GM12878 (cell line): ENCODE measurements at regions not wholly inside any gene's neighbourhood (a gene's known extent, or its start where the extent isn't known, plus 50 kb on each side); places are given as distances from the start of the nearest gene placed in this dataset.

Experiments
- ATAC-seq: fragments of 200-7000 bp; cut with Tn5 transposase; 3 replicates; pipeline ENCODE4 v1.9.1; 2020; ENCODE audit warnings: mild to moderate bottlenecking, moderate library complexity
- BruUV-seq: library from RNA; stranded (reverse); fragments of 400-500 nt; replicated peaks from 2 replicates; lab custom pipeline; 2021; lab: Mats Ljungman, UMichigan
- CTCF ChIA-PET: fragments of 300-600 bp; sonication (Branson Sonifier 250); formaldehyde crosslinking; extraction: SDS; loops from one replicate; lab custom pipeline; 2021; ENCODE audit warnings: inconsistent platforms; lab: Yijun Ruan, JAX
- POLR2A ChIA-PET: fragments of 350-600 bp; formaldehyde crosslinking; extraction: SDS; loops from one replicate; lab custom pipeline; 2021; ENCODE audit warnings: inconsistent platforms; lab: Charles Lee
- RAD21 ChIA-PET: fragments of 300-600 bp; sonication (Branson Sonifier 250); formaldehyde crosslinking; loops from one replicate; lab custom pipeline; 2023; ENCODE audit warnings: antibody characterized with exemption; ENCODE audit not compliant: unreplicated experiment; lab: Charles Lee
- SMC1A ChIA-PET: fragments of 300-600 bp; sonication (Branson Sonifier 250); formaldehyde crosslinking; loops from one replicate; lab custom pipeline; 2023; ENCODE audit not compliant: unreplicated experiment, uncharacterized antibody; lab: Charles Lee
- DNase-seq: peaks from one replicate; pipeline ENCODE4 v3.0.0-alpha.2; 2011; ENCODE audit warnings: low read depth, low spot score
- FAIRE-seq: peaks from 3 replicates; lab custom pipeline; 2011; peaks lifted over from hg19 to GRCh38; lab: Jason Lieb, UNC
- H2AFZ ChIP-seq: 2 replicates; pipeline ENCODE4 v1.6.0; 2011; ENCODE audit warnings: low read depth, low read length, control low read depth; ENCODE audit not compliant: control insufficient read depth
- H3K27ac ChIP-seq: 2 replicates; pipeline ENCODE4 v1.5.1; 2011; ENCODE audit warnings: control low read depth; ENCODE audit not compliant: control insufficient read depth, insufficient read depth
- H3K27me3 ChIP-seq, 2 experiments: replicated peaks in 1 of 2; 2 replicates each; pipeline versions ENCODE4 v1.6.0 to v1.6.1; 2011; ENCODE audit warnings: low read length in 1 of 2; ENCODE audit not compliant: control insufficient read depth in 2 of 2, insufficient read depth in 2 of 2
- H3K36me3 ChIP-seq, 2 experiments: 2 replicates each; pipeline ENCODE4 v1.5.1; 2011; ENCODE audit warnings: low read length in 1 of 2; ENCODE audit not compliant: control insufficient read depth in 2 of 2, insufficient read depth in 2 of 2
- H3K4me1 ChIP-seq: 2 replicates; pipeline ENCODE4 v1.6.1; 2011; ENCODE audit warnings: mild to moderate bottlenecking, low read length, moderate library complexity, mixed read lengths; ENCODE audit not compliant: control insufficient read depth, insufficient read depth
- H3K4me2 ChIP-seq: 2 replicates; pipeline ENCODE4 v1.6.0; 2011; ENCODE audit warnings: control low read depth; ENCODE audit not compliant: control insufficient read depth, insufficient read depth
- H3K4me3 ChIP-seq: fragments of 200-600 bp; sonication (generic); 2 replicates; pipeline ENCODE4 v1.5.1; 2016
- H3K79me2 ChIP-seq: 2 replicates; pipeline ENCODE4 v1.6.0; 2011; ENCODE audit warnings: low read length; ENCODE audit not compliant: control insufficient read depth, insufficient read depth
- H3K9ac ChIP-seq: 2 replicates; pipeline ENCODE4 v1.8.0; 2011; ENCODE audit warnings: low read length, control low read depth, mixed read lengths; ENCODE audit not compliant: control insufficient read depth, insufficient read depth
- H3K9me3 ChIP-seq: replicated peaks from 3 replicates; pipeline ENCODE4 v1.5.1; 2011; ENCODE audit warnings: mild to moderate bottlenecking, low read length; ENCODE audit not compliant: control insufficient read depth, insufficient read depth
- H4K20me1 ChIP-seq: 2 replicates; pipeline ENCODE4 v1.6.0; 2011; ENCODE audit not compliant: control insufficient read depth, insufficient read depth
- ATF2 ChIP-seq: IDR thresholded peaks from 2 replicates; pipeline ENCODE4 v1.6.1; 2012; ENCODE audit warnings: low read length, inconsistent platforms
- ATF3 ChIP-seq: IDR thresholded peaks from 2 replicates; pipeline ENCODE4 v1.6.1; 2011; ENCODE audit warnings: low read depth, mild to moderate bottlenecking, low read length, moderate library complexity, borderline replicate concordance; ENCODE audit errors: extremely low read depth
- E2F4 ChIP-seq: IDR thresholded peaks from 2 replicates; pipeline ENCODE4 v1.6.1; 2012; ENCODE audit warnings: low read depth, low read length, improper control_type of control experiment
- PKNOX1 ChIP-seq: fragments of 450-650 bp; IDR thresholded peaks from 2 replicates; pipeline ENCODE4 v1.6.1; 2016; ENCODE audit warnings: mild to moderate bottlenecking
- RELB ChIP-seq: fragments of 450-650 bp; IDR thresholded peaks from 2 replicates; pipeline ENCODE4 v1.6.1; 2017; ENCODE audit warnings: low read depth, mild to moderate bottlenecking, moderate library complexity
- TARDBP ChIP-seq: IDR thresholded peaks from 2 replicates; pipeline ENCODE4 v1.6.1; 2016; ENCODE audit warnings: borderline replicate concordance
- WRNIP1 ChIP-seq: IDR thresholded peaks from 2 replicates; pipeline ENCODE4 v1.6.1; 2011; ENCODE audit warnings: low read depth, low read length, improper control_type of control experiment, borderline replicate concordance
- YBX1 ChIP-seq: fragments of 450-650 bp; IDR thresholded peaks from 2 replicates; pipeline ENCODE4 v1.6.1; 2016; ENCODE audit warnings: antibody characterized with exemption
- WGBS: methylation state at CpG from one replicate; pipeline ENCODE4 v1.1.6; 2016; ENCODE audit warnings: low lambda C conversion rate; ENCODE audit not compliant: insufficient replicate concordance, insufficient coverage; ENCODE audit errors: missing lambda C conversion rate; 5-methylcytosine and 5-hydroxymethylcytosine counted together
- in situ Hi-C: fragments of 300-500 bp; cut with MboI; formaldehyde crosslinking; loops from 9 replicates; pipeline ENCODE4 v1.14.3; 2018; ENCODE audit warnings: mixed read lengths
- intact Hi-C: fragments of 100-400 bp; cut with micrococcal nuclease; formaldehyde crosslinking; loops from one replicate; pipeline ENCODE4 v1.14.2; 2022; ENCODE audit not compliant: unreplicated experiment

- TF ChIP-seq PKNOX1 = no peak
- no peak for TF ChIP-seq ATF3
- TF ChIP-seq RELB = no peak
- no peak for TF ChIP-seq YBX1
Measured at GRCh38 chr4:188624370-188624769, 485.1 kb downstream of the TRIML1 start (continued).

- ChIA-PET RAD21 (no interaction called here), POLR2A (no interaction called here), CTCF (no interaction called here), SMC1A (no interaction called here)
- Histone ChIP-seq H3K79me2 (no peaks in the 10 kb centered on the region), H3K4me3 (no peak overlapping the region), H3K27me3 (no peaks in the 10 kb centered on the region), H3K36me3 (no peaks in the 10 kb centered on the region), H2AFZ (no peak overlapping the region), H3K9me3 (no peaks in the 10 kb centered on the region; the same call in 2 of the 3 replicates), H3K27ac (no peak overlapping the region), H4K20me1 (no peaks in the 10 kb centered on the region), H3K9ac (no peak overlapping the region), H3K4me1 (no peaks in the 10 kb centered on the region), H3K4me2 (no peak overlapping the region)
- ATAC-seq = no peak
- intact Hi-C loops (no loop called here), in situ Hi-C loops (no loop called here)
- no peak for DNase-seq
- 10% methylated on average over 1 of the region's 1 CpG for WGBS
- no peak for FAIRE-seq
- TF ChIP-seq E2F4 = no peak
- TF ChIP-seq ATF2 = no peak
- no peak for TF ChIP-seq WRNIP1
- no peak for TF ChIP-seq TARDBP
- BruUV-seq = no TSS peak
Measured at GRCh38 chr4:188627892-188628291, 488.7 kb downstream of the TRIML1 start.
